WERI-Rb-1 (cell line): ENCODE measurements at regions not wholly inside any gene's neighbourhood (a gene's known extent, or its start where the extent isn't known, plus 50 kb on each side); places are given as distances from the start of the nearest gene placed in this dataset.

ENCODE experiments used
- DNase-seq: peaks from one replicate; pipeline ENCODE4 v3.0.0-alpha.2; 2020
- H3K27ac ChIP-seq: fragments of 250-450 bp; sonication (Bioruptor Pico); 2 replicates; pipeline ENCODE4 v1.5.1; 2020; ENCODE audit warnings: mild to moderate bottlenecking, moderate library complexity
- H3K27me3 ChIP-seq: fragments of 250-450 bp; sonication (Bioruptor Pico); 2 replicates; pipeline ENCODE4 v1.5.1; 2021; ENCODE audit warnings: mild to moderate bottlenecking, low read depth, moderate library complexity; ENCODE audit not compliant: insufficient read depth, severe bottlenecking
- H3K36me3 ChIP-seq: fragments of 250-450 bp; sonication (Bioruptor Pico); 2 replicates; pipeline ENCODE4 v1.5.1; 2020; ENCODE audit warnings: mild to moderate bottlenecking, moderate library complexity
- H3K4me3 ChIP-seq: 2 replicates; pipeline ENCODE4 v1.5.1; 2011; ENCODE audit warnings: low read depth, mild to moderate bottlenecking, control low read depth, low read length
- H3K9me3 ChIP-seq: fragments of 250-450 bp; sonication (Bioruptor Pico); 2 replicates; pipeline ENCODE4 v1.5.1; 2021; ENCODE audit warnings: mild to moderate bottlenecking, moderate library complexity; ENCODE audit not compliant: severe bottlenecking
- CTCF ChIP-seq: IDR thresholded peaks from 2 replicates; pipeline ENCODE4 v1.5.1; 2011; ENCODE audit warnings: low read depth, mild to moderate bottlenecking, control low read depth, inconsistent platforms, low read length

DNA sequence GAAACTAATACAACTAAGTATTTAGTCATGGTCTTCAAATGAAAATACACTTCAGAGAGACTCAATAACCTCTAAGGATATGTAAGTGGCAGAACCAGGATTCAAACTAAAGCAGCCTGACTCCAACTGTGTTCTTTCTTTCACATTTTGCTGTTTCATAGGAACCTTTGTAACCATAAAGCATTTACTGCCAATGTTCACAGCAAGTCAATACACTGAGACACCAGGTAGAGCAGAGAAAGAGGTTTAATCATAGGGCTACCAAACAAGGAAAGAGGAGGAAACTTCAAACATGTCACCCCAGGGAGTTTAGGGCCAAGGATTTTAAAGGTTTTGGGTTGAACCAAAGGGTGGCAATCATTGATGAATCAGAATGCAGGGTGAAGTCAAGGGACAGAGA lies 263.1 kb upstream of the PTGER4 start:
- Histone ChIP-seq H3K36me3 (no peaks in the 10 kb centered on the region), H3K4me3 (no peak overlapping the region), H3K27ac (no peak overlapping the region), H3K27me3 (no peaks in the 10 kb centered on the region), H3K9me3 (no peaks in the 10 kb centered on the region)
- DNase-seq: no peak
- no peak for TF ChIP-seq CTCF

DNA sequence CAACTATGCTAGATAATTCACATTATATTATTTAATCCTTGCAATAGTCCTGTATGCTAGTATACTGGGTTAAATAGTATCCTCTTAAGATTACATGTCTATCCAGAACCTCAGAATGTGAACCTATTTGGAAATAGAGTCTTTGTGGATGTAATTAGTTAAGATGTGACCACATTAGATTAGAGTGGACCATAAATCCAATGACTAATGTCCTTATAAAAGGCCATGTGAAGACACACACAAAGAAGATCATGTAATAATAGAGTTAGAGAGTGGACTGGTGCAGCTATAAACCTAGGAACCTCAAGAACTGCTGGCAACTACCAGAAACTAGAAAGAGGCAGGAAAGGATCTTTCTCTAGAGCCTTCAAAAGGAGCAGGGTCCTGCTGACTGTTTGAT lies 263.6 kb upstream of the PTGER4 start:
- no peaks in the 10 kb centered on the region for H3K9me3 ChIP-seq
- no peaks in the 10 kb centered on the region for H3K27me3 ChIP-seq
- TF ChIP-seq CTCF: no peak
- H3K27ac ChIP-seq: no peak overlapping the region
- no peaks in the 10 kb centered on the region for H3K36me3 ChIP-seq
- DNase-seq: no peak
- no peak overlapping the region for H3K4me3 ChIP-seq

DNA sequence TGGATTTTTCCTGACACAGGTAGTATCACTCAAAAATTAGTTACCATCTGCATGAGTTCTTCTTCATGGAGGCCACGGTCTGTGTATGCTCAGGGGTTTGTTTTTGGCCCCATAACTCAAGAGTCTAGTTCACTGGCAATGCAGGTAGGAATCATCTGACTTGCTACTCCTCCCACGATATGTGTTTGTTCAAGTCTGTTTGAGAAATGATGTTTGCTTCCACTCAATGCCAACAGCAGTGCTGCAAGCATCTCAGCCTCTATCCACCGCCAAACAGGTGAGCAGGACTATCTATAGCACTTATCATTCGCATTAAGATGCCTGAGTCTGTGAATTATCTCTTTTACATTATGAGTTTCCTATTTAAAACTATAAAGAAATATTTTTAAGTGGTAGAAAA lies 264.8 kb upstream of the PTGER4 start:
- H3K9me3 ChIP-seq: no peaks in the 10 kb centered on the region
- no peak overlapping the region for H3K27ac ChIP-seq
- no peaks in the 10 kb centered on the region for H3K36me3 ChIP-seq
- no peaks in the 10 kb centered on the region for H3K27me3 ChIP-seq
- no peak overlapping the region for H3K4me3 ChIP-seq
- DNase-seq: no peak
- no peak for TF ChIP-seq CTCF

DNA sequence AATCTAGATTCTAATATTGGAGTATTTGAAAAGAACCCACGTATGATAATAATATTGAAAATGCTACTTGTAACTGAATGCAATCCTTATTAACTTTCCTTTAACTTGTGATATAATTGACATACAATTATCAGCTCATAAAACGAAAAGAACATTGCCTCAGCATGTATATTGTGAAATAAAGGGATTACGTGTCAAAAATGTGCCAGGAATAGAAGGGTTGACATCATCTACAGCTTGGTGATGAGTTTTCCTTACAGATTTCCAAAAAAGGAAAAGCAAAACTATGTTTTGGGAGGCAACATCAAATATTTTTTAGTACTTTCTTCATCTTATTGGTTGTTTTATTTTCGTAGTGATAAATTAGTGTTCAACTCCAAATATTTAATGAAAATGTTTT lies 266.0 kb upstream of the PTGER4 start:
- DNase-seq: no peak
- H3K4me3 ChIP-seq: no peak overlapping the region
- TF ChIP-seq CTCF: no peak
- no peak overlapping the region for H3K27ac ChIP-seq
- no peaks in the 10 kb centered on the region for H3K36me3 ChIP-seq
- no peaks in the 10 kb centered on the region for H3K27me3 ChIP-seq
- H3K9me3 ChIP-seq: no peaks in the 10 kb centered on the region

GRCh38 chr5:40412771-40413170 lies 266.9 kb upstream of the PTGER4 start:
- TF ChIP-seq CTCF: no peak
- no peaks in the 10 kb centered on the region for H3K36me3 ChIP-seq
- no peak overlapping the region for H3K27ac ChIP-seq
- DNase-seq: no peak
- no peak overlapping the region for H3K4me3 ChIP-seq
- no peaks in the 10 kb centered on the region for H3K27me3 ChIP-seq
- H3K9me3 ChIP-seq: no peaks in the 10 kb centered on the region

DNA sequence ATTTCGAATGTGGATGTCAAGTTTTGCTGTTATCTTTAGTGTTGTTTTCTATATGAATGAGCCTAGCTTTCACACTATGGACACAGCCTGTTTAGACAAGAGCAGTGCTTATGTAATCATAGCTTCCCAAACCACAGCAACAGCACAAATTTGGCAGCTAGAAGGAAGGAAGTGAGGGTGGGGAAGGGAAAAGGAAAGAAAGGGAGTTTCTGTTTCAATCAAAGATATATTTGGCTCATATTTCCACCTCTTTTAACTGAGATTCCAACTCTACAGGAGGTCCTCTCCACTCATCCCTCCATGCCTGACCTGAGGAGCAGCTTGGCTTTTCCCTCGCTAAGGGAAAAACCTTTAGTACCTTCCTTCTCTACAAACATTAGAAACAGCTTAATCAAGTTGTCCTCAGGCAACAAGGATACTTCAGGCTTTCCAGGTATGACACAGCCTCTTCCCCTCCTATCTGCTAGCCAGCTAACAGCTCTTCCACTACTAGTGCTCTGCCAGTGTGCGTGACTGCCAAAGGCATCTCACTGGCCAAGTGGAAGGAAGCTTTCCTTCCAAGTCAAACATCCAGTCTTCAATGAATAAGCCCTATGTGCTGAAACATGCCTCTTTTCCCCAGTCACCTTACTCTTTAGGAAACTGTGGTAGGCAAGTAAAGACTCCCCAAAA lies 268.6 kb upstream of the PTGER4 start:
- H3K4me3 ChIP-seq: no peak overlapping the region
- TF ChIP-seq CTCF: no peak

More for the DNA sequence above, 268.6 kb upstream of the PTGER4 start:
- no peaks in the 10 kb centered on the region for H3K9me3 ChIP-seq
- H3K27ac ChIP-seq: no peak overlapping the region
- DNase-seq: no peak
- H3K36me3 ChIP-seq: no peaks in the 10 kb centered on the region
- no peaks in the 10 kb centered on the region for H3K27me3 ChIP-seq
